Astrocyte (in vitro differentiated cells and primary cell): ENCODE measurements at regions not wholly inside any gene's neighbourhood (a gene's known extent, or its start where the extent isn't known, plus 50 kb on each side); places are given as distances from the start of the nearest gene placed in this dataset.

ENCODE experiments used
- EZH2 ChIP-seq: IDR thresholded peaks from 2 replicates; pipeline ENCODE4 v1.6.1; 2012; ENCODE audit warnings: mild to moderate bottlenecking, low read length, inconsistent platforms; ENCODE audit not compliant: insufficient read depth
- TF ChIP-seq, protein P1 (sequence below): IDR thresholded peaks from 2 replicates; pipeline ENCODE4 v1.5.1; 2011; ENCODE audit warnings: low read depth, mild to moderate bottlenecking, inconsistent platforms, low read length, moderate library complexity; ENCODE audit not compliant: insufficient read depth

DNA sequence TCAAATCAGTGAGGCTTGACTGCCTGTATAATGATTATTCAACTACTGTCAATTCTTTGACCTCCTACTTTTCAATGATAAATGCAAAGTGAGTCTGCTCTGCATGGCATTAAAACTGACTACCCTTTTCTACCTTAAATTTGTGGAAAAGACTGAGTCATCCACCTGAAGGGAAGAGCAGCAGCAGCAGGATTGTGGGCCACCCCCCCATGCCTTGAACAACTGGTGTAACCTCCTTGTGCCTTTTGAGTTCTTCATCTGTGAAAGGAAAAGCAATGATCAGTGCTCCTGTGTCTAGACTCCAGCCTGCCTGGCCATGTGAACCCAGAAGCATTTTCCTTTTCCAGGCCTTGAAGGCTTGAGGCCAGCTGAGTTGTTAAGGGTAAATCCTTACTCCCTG lies 102.9 kb downstream of the OSR1 start:
- TF ChIP-seq, protein P1, sequence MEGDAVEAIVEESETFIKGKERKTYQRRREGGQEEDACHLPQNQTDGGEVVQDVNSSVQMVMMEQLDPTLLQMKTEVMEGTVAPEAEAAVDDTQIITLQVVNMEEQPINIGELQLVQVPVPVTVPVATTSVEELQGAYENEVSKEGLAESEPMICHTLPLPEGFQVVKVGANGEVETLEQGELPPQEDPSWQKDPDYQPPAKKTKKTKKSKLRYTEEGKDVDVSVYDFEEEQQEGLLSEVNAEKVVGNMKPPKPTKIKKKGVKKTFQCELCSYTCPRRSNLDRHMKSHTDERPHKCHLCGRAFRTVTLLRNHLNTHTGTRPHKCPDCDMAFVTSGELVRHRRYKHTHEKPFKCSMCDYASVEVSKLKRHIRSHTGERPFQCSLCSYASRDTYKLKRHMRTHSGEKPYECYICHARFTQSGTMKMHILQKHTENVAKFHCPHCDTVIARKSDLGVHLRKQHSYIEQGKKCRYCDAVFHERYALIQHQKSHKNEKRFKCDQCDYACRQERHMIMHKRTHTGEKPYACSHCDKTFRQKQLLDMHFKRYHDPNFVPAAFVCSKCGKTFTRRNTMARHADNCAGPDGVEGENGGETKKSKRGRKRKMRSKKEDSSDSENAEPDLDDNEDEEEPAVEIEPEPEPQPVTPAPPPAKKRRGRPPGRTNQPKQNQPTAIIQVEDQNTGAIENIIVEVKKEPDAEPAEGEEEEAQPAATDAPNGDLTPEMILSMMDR, result no peak
- no peak for TF ChIP-seq EZH2
